ENCODE measurements at regions not wholly inside any gene's neighbourhood (a gene's known extent, or its start where the extent isn't known, plus 50 kb on each side); places are given as distances from the start of the nearest gene placed in this dataset.

- TF ChIP-seq CTCF (conservative IDR thresholded peaks at IDR 0.05; ENCODE audit: low read depth, low read length) (no peak), ELK1 (IDR thresholded peaks at IDR 0.05; ENCODE audit: borderline replicate concordance, low read depth, low read length) (no peak)
These were observed 345.3 kb downstream of the GABRG1 start for GRCh38 chr4:45778514-45778913.

Measured in IMR-90 (cell line).